ENCODE measurements at regions not wholly inside any gene's neighbourhood (a gene's known extent, or its start where the extent isn't known, plus 50 kb on each side); places are given as distances from the start of the nearest gene placed in this dataset.

DNA sequence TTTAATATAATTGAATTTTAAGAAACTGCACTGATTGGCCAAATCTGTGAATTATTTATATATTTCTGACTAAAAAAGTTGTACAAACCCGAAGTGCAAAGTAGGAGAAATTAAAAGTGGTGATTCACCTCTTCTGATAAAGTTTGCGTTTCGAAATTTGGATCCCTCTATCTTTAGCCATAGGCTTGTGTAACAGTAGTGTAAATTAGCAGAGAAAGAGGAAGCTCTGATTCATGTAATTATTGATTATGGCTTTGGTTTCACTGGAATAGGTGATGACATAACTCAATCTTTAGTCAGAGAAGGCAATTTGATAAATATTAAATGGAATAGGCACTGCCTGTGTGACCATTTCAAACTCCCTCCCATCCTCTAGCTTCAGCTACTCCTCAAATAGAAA lies 717.8 kb upstream of the PCDH7 start (continued):
- TF ChIP-seq, protein P1, sequence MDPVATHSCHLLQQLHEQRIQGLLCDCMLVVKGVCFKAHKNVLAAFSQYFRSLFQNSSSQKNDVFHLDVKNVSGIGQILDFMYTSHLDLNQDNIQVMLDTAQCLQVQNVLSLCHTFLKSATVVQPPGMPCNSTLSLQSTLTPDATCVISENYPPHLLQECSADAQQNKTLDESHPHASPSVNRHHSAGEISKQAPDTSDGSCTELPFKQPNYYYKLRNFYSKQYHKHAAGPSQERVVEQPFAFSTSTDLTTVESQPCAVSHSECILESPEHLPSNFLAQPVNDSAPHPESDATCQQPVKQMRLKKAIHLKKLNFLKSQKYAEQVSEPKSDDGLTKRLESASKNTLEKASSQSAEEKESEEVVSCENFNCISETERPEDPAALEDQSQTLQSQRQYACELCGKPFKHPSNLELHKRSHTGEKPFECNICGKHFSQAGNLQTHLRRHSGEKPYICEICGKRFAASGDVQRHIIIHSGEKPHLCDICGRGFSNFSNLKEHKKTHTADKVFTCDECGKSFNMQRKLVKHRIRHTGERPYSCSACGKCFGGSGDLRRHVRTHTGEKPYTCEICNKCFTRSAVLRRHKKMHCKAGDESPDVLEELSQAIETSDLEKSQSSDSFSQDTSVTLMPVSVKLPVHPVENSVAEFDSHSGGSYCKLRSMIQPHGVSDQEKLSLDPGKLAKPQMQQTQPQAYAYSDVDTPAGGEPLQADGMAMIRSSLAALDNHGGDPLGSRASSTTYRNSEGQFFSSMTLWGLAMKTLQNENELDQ (tag by site-specific recombination; IDR thresholded peaks at IDR 0.05; ENCODE audit: low read depth), result no peak
- TF ChIP-seq RBAK (tag by site-specific recombination; IDR thresholded peaks at IDR 0.05) (no peak), ZNF416 (tag by site-specific recombination; IDR thresholded peaks at IDR 0.05) (no peak), ZNF184 (tag by site-specific recombination; IDR thresholded peaks at IDR 0.05) (no peak)

DNA sequence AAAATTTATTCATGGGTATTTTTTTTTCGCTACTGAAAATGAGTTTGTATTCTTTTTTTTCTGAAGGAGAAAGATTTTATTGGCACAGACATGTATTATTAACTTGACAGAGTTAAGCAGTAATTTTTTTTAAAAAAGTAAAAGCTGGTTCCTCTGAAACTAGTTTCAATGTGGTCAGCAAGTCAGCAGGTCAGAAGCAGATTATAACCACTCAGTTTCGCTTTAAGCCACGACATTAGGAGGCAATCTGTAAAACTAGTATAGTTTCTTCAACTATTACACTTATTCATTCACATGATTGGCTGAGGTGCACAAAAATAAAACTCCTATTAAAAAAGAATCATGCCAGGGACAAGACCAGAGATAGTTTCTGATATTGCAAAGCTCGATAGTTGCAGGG lies 714.2 kb upstream of the PCDH7 start:
- Histone ChIP-seq H3K9me3 (ENCODE audit: control insufficient read depth, insufficient read depth, low read depth, low read length) (no peaks in the 10 kb centered on the region), H3K36me3 (ENCODE audit: control insufficient read depth in 2 of 2, insufficient read depth in 1 of 2, low read length in 2 of 2) (no peaks in the 10 kb centered on the region), H3K4me1 (ENCODE audit: control insufficient read depth, insufficient read depth, low read length) (no peaks in the 10 kb centered on the region), H3K4me3 (ENCODE audit: low read depth, low read length) (no peak overlapping the region), H3K27ac (ENCODE audit: extremely low read depth, low read depth, low read length) (no peak overlapping the region)
- CTCF ChIA-PET, result no interaction called here
- POLR2A ChIA-PET, result no interaction called here
- TF ChIP-seq ZNF202 (tag by site-specific recombination; IDR thresholded peaks at IDR 0.05; ENCODE audit: borderline replicate concordance) (no peak), ZNF664 (tag by site-specific recombination; IDR thresholded peaks at IDR 0.05) (no peak), ZNF354C (tag by site-specific recombination; IDR thresholded peaks at IDR 0.05; ENCODE audit: borderline replicate concordance, low read depth) (no peak), ZNF501 (tag by site-specific recombination; IDR thresholded peaks at IDR 0.05) (no peak), FEZF1 (tag by site-specific recombination; IDR thresholded peaks at IDR 0.05) (no peak), ZNF626 (tag by site-specific recombination; IDR thresholded peaks at IDR 0.05) (no peak), ZNF121 (tag by site-specific recombination; IDR thresholded peaks at IDR 0.05) (no peak)
- TF ChIP-seq, protein P2, sequence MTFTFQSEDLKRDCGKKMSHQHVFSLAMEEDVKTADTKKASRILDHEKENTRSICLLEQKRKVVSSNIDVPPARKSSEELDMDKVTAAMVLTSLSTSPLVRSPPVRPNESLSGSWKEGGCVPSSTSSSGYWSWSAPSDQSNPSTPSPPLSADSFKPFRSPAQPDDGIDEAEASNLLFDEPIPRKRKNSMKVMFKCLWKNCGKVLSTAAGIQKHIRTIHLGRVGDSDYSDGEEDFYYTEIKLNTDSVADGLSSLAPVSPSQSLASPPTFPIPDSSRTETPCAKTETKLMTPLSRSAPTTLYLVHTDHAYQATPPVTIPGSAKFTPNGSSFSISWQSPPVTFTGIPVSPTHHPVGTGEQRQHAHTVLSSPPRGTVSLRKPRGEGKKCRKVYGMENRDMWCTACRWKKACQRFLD (tag by site-specific recombination; IDR thresholded peaks at IDR 0.05), result no peak
- TF ChIP-seq, protein P3, sequence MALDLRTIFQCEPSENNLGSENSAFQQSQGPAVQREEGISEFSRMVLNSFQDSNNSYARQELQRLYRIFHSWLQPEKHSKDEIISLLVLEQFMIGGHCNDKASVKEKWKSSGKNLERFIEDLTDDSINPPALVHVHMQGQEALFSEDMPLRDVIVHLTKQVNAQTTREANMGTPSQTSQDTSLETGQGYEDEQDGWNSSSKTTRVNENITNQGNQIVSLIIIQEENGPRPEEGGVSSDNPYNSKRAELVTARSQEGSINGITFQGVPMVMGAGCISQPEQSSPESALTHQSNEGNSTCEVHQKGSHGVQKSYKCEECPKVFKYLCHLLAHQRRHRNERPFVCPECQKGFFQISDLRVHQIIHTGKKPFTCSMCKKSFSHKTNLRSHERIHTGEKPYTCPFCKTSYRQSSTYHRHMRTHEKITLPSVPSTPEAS (tag by site-specific recombination; IDR thresholded peaks at IDR 0.05), result no peak
- TF ChIP-seq, protein P4, sequence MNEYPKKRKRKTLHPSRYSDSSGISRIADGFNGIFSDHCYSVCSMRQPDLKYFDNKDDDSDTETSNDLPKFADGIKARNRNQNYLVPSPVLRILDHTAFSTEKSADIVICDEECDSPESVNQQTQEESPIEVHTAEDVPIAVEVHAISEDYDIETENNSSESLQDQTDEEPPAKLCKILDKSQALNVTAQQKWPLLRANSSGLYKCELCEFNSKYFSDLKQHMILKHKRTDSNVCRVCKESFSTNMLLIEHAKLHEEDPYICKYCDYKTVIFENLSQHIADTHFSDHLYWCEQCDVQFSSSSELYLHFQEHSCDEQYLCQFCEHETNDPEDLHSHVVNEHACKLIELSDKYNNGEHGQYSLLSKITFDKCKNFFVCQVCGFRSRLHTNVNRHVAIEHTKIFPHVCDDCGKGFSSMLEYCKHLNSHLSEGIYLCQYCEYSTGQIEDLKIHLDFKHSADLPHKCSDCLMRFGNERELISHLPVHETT (tag by site-specific recombination; IDR thresholded peaks at IDR 0.05), result no peak
- TF ChIP-seq, protein P5, sequence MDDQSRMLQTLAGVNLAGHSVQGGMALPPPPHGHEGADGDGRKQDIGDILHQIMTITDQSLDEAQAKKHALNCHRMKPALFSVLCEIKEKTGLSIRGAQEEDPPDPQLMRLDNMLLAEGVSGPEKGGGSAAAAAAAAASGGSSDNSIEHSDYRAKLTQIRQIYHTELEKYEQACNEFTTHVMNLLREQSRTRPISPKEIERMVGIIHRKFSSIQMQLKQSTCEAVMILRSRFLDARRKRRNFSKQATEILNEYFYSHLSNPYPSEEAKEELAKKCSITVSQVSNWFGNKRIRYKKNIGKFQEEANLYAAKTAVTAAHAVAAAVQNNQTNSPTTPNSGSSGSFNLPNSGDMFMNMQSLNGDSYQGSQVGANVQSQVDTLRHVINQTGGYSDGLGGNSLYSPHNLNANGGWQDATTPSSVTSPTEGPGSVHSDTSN (CRISPR knock-in tag; IDR thresholded peaks at IDR 0.05), result no peak
- TF ChIP-seq, protein P6, sequence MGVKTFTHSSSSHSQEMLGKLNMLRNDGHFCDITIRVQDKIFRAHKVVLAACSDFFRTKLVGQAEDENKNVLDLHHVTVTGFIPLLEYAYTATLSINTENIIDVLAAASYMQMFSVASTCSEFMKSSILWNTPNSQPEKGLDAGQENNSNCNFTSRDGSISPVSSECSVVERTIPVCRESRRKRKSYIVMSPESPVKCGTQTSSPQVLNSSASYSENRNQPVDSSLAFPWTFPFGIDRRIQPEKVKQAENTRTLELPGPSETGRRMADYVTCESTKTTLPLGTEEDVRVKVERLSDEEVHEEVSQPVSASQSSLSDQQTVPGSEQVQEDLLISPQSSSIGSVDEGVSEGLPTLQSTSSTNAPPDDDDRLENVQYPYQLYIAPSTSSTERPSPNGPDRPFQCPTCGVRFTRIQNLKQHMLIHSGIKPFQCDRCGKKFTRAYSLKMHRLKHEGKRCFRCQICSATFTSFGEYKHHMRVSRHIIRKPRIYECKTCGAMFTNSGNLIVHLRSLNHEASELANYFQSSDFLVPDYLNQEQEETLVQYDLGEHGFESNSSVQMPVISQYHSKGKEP (tag by site-specific recombination; IDR thresholded peaks at IDR 0.05), result no peak
- TF ChIP-seq, protein P7, sequence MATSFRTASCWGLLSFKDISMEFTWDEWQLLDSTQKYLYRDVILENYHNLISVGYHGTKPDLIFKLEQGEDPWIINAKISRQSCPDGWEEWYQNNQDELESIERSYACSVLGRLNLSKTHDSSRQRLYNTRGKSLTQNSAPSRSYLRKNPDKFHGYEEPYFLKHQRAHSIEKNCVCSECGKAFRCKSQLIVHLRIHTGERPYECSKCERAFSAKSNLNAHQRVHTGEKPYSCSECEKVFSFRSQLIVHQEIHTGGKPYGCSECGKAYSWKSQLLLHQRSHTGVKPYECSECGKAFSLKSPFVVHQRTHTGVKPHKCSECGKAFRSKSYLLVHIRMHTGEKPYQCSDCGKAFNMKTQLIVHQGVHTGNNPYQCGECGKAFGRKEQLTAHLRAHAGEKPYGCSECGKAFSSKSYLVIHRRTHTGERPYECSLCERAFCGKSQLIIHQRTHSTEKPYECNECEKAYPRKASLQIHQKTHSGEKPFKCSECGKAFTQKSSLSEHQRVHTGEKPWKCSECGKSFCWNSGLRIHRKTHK (tag by site-specific recombination; IDR thresholded peaks at IDR 0.05), result no peak
- TF ChIP-seq, protein P8, sequence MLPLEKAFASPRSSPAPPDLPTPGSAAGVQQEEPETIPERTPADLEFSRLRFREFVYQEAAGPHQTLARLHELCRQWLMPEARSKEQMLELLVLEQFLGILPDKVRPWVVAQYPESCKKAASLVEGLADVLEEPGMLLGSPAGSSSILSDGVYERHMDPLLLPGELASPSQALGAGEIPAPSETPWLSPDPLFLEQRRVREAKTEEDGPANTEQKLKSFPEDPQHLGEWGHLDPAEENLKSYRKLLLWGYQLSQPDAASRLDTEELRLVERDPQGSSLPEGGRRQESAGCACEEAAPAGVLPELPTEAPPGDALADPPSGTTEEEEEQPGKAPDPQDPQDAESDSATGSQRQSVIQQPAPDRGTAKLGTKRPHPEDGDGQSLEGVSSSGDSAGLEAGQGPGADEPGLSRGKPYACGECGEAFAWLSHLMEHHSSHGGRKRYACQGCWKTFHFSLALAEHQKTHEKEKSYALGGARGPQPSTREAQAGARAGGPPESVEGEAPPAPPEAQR (tag by site-specific recombination; IDR thresholded peaks at IDR 0.05), result no peak
- TF ChIP-seq, protein P9, sequence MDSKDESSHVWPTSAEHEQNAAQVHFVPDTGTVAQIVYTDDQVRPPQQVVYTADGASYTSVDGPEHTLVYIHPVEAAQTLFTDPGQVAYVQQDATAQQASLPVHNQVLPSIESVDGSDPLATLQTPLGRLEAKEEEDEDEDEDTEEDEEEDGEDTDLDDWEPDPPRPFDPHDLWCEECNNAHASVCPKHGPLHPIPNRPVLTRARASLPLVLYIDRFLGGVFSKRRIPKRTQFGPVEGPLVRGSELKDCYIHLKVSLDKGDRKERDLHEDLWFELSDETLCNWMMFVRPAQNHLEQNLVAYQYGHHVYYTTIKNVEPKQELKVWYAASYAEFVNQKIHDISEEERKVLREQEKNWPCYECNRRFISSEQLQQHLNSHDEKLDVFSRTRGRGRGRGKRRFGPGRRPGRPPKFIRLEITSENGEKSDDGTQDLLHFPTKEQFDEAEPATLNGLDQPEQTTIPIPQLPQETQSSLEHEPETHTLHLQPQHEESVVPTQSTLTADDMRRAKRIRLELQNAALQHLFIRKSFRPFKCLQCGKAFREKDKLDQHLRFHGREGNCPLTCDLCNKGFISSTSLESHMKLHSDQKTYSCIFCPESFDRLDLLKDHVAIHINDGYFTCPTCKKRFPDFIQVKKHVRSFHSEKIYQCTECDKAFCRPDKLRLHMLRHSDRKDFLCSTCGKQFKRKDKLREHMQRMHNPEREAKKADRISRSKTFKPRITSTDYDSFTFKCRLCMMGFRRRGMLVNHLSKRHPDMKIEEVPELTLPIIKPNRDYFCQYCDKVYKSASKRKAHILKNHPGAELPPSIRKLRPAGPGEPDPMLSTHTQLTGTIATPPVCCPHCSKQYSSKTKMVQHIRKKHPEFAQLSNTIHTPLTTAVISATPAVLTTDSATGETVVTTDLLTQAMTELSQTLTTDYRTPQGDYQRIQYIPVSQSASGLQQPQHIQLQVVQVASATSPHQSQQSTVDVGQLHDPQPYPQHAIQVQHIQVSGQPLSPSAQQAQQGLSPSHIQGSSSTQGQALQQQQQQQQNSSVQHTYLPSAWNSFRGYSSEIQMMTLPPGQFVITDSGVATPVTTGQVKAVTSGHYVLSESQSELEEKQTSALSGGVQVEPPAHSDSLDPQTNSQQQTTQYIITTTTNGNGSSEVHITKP (tag by site-specific recombination; IDR thresholded peaks at IDR 0.05), result no peak
